ENCODE measurements at regions not wholly inside any gene's neighbourhood (a gene's known extent, or its start where the extent isn't known, plus 50 kb on each side); places are given as distances from the start of the nearest gene placed in this dataset.
"Not testable (repeated sequence)": the region's sequence is repeated elsewhere in the genome, so short reads cannot be mapped to it uniquely, and the experiment has no call there.

- DNase-seq (ENCODE audit: low spot score) = no peak
These were observed 102.5 kb upstream of the SOX2 start for GRCh38 chr3:181609030-181609767.

- no peak for DNase-seq (ENCODE audit: low spot score)
These were observed 107.5 kb upstream of the SOX2 start for GRCh38 chr3:181604267-181604666.

DNA sequence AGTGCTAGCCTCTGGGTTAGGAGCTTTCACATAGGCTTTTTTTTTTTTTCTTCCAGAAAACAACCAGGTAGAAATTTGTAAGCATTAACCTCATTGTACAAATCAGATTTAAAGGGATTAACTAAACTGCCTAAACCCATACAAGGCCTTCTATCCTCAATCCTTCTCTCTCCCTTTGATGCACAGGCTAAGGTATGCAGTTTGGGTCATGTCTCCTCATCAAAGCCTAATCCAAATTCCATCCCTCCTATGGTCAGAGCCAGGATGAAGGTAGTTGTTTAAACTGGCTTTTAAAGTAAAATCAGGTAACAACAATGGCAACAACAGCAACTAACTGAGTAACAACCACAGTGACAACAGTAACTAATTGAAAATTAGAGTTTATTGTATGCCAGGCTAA, 115.6 kb upstream of the SOX2 start:
- no peak for DNase-seq (ENCODE audit: low spot score)

DNA sequence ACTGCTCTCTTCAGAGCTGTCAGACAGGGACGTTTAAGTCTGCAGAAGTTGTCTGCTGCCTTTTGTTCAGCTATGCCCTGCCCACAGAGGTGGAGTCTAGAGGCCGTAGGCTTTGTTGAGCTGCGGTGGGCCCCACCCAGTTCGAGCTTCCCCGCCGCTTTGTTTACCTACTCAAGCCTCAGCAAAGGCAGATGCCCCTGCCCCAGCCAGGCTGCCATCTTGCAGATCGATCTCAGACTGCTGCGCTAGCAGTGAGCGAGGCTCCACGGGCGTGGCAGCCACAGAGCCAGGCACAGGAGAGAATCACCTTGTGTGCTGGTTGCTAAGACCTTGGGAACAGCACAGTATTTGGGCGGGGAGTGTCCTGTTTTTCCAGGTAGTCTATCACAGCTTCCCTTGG, 120.8 kb upstream of the SOX2 start:
- DNase-seq (ENCODE audit: low spot score) = not testable (repeated sequence)

DNA sequence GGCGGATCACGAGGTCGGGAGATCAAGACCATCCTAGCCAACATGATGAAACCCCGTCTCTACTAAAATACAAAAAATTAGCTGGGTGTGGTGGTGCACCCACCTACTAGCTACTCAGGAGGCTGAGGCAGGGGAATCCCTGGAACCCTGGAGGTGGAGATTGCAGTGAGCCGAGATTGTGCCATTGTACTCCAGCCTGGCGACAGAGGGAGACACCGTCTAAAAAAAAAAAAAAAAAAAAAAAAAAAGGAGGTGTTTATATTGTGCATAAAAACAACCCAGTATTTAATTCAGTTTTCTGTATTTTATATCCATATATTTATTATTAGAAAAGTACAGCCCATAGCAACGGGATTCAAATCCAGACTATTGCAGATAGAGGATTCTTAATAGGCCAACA, 129.1 kb upstream of the SOX2 start:
- no peak for DNase-seq (ENCODE audit: low spot score)

GRCh38 chr3:181581656-181582055, 130.1 kb upstream of the SOX2 start:
- no peak for DNase-seq (ENCODE audit: low spot score)

- DNase-seq (ENCODE audit: low spot score) = no peak
These were observed 133.0 kb upstream of the SOX2 start for GRCh38 chr3:181578743-181579142.

GRCh38 chr3:181572432-181572831, 139.3 kb upstream of the SOX2 start:
- DNase-seq (ENCODE audit: low spot score) = no peak

DNA sequence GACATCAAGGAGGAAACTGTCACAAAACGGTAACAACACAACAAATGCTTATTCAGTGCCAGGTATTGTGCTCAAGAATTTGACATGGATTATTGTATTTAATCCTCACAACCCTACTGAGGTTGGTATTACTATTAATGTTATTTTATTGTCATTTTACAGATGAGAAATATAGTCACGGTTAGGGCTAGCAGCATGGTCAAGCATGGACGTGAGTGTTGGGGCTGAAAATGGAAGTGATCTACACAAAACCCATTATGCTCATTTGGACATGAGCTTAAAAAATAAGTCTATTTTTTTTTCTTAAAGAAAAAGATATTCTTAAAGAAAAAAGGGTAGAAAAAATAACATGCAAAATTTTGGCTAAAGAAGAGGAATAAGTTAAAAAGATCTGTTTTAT, 141.3 kb upstream of the SOX2 start:
- no peak for DNase-seq (ENCODE audit: low spot score)

DNA sequence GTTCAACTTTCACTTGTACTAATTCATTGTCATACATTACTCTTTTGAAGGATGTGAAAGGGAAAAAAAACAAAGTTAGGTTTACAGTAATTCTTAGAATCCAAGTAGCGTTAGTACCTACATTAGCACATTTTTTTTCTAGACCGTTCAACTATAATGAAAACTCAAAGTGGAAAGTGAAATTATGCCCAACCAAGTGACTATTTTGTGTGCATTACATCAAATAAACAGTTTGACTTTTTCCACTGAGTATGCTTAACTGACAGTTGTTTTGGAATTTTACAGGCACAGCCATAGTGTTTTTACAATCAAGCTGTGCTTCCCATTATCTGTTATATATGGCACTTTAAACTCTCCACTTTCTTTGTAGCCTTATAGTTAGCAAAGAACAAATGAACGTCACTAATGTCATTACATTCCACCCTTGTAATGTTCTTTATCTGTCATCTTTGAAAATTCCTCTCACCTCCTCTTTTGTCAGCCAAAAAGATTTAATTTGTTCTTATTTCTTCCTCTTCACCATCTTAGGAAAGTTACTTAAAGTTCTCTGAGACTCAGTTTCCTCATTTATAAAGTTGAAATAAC, 142.3 kb upstream of the SOX2 start:
- DNase-seq (ENCODE audit: low spot score) = no peak

GRCh38 chr3:181568693-181569092, 143.0 kb upstream of the SOX2 start:
- DNase-seq (ENCODE audit: low spot score) = no peak

GRCh38 chr3:181568248-181568647, 143.5 kb upstream of the SOX2 start:
- no peak for DNase-seq (ENCODE audit: low spot score)

DNA sequence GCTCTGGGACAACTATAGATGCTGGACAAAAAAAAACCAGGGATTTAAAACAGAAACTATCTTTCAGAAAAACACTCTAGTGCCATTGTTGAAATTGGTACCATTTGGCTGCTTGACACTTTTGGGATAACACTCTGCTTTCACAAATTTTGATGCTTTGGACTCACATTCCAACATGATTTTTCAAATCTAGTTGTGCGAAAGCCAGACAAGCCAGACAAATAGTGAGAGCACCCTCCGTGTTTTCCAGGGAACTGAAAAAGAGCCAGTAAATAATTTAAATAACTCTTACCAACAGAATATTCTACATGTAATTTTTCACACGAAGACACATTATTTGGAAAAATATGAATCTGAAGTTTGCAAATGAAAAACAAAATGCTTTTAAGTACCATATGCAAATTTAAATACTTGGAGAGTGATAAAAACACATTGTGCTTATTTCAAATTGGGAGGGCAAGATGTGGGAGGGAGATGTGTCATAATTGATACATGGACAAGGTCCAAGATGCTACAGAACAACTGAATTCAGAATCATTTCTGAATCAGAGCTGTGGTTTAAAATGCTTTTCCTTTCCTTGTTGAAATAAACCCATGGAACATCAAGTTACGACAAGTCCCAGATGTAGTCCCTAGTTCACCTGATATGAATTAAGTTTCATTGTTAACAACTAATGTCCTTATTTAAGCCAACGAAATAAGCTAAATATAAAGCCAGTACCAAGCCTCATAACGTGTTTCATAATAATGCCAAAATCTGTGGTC, 144.2 kb upstream of the SOX2 start:
- DNase-seq (ENCODE audit: low spot score) = no peak

DNA sequence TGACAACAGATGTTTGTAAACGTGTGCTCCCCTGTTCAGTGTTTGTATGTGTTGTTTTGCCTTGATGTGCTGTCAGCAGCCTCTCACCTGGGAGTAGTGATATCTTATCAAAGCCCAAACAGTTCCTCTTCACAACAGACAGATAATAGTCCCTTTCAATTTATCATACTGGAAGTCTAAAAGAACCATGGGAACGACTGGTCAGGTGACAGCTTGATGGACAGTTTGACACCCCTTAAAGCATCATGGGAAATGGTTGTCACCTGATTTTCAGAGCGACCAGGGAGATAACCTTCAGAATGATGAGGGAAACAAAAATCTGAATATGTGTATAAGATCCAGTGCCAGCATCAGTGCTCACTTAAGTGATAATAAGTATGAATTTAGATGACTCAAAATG, 146.3 kb upstream of the SOX2 start:
- DNase-seq (ENCODE audit: low spot score) = no peak

DNA sequence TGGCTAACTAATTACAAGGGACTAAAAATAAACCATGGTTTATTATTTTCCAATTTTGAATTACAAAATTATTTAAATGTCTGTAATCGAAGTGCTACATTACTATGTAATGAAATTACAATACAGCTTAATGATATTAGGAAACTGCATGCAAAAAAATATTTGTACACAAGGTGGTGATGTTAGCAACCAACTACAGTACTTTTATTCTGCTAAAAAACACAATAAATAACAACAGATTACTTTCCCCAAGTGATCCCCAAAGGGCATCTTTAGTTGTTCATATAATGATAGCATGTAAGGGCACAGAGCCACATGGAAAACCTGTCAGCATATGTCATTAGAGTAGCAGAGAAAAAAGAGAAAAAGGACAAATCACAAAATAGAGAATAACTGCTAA, 147.5 kb upstream of the SOX2 start:
- DNase-seq (ENCODE audit: low spot score) = no peak

DNA sequence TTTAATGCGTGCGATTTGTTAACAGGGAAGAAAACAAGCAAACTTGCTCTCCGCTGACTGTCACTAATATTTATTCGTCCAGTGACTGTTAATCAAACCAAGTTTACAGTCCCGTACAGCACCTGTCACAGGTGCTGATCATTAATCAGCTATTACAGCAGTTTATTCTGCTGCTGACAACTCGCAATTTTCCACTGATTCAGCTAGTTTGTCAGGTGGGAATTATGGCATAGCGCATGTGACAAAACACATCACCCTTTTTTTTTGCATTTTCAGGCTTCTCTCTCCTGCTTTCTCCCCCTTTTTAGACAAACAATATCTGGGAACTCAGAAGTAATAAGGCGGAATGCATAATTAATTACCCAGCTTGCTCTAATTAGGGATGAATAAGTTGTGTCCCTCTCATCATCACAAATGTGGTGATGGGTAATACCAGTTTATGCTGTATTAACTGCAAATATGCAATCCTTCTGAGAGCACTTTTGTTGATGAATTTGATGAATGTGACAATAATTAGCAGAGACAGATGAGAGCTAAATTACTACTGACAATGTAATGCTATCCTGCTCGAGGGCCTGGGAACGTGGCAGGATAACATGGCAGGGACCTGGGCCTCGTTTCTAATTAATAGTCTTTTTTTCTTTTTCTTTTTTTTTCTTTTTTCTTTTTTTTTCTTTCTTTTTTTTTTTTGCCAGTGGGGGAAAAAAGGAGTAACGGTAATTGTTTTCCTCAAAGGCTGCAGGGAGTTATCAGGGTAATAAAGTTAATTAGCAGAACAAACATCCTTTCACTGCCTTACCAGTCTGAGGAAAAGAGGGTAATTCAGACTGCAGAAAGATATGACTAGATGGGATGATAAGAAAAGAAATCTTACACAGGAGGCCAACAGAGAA, 150.3 kb upstream of the SOX2 start:
- DNase-seq (ENCODE audit: low spot score) = no peak

GRCh38 chr3:181558870-181559269, 152.9 kb upstream of the SOX2 start:
- no peak for DNase-seq (ENCODE audit: low spot score)

GRCh38 chr3:181555681-181556080, 156.0 kb upstream of the SOX2 start:
- DNase-seq (ENCODE audit: low spot score) = no peak

- DNase-seq (ENCODE audit: low spot score) = no peak
These were observed 157.4 kb upstream of the SOX2 start for GRCh38 chr3:181554233-181554765.

DNA sequence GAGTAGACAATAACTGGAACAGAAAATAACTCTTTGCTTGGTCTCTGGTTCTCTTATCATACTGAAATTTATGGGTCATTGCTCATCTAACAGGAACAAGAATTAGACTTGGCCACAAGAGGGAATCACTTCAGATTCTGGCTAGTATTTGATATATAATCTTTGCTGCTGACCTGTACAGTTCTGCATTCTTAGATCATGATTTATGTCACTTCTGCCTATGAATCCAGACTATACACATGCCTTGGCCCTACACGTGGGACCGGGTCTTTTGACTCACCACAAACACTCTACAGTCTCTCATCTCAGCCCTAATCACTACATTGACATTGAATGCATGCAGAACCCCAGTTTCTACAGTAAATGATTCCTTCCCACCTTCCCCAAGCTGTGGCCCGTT, 162.5 kb upstream of the SOX2 start:
- DNase-seq (ENCODE audit: low spot score) = no peak

DNA sequence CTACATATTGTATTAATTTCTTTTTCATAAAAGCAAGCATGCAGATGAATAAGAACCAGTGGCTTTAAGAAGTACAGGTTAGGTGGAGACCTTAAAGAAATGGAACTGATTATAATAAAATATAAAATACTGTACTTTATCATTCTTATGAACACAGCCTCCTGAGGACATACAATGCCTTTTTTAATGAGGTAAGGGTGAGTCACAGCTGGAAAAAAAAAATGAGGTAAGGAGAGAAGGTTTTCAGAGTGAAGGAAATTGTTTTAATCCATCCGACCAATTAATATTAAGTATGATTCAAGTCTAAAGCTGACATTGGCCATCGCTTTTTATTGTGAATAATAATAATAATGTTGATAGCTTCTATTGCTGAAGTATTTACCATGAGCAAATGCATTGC, 170.3 kb upstream of the SOX2 start:
- DNase-seq (ENCODE audit: low spot score) = no peak

GRCh38 chr3:181534781-181535221, 176.9 kb upstream of the SOX2 start:
- DNase-seq (ENCODE audit: low spot score) = no peak

Measured in left forelimb (tissue), 1 donor.